ENCODE measurements at regions not wholly inside any gene's neighbourhood (a gene's known extent, or its start where the extent isn't known, plus 50 kb on each side); places are given as distances from the start of the nearest gene placed in this dataset.

GRCh38 chr2:173583196-173583595, 228.5 kb downstream of the CDCA7 start:
- H3K36me3 ChIP-seq (ENCODE audit: control insufficient read depth in 2 of 2, insufficient read depth in 2 of 2, low read length in 2 of 2), result no peaks in the 10 kb centered on the region
- no peak overlapping the region for H3K27ac ChIP-seq (ENCODE audit: low read depth in 2 of 2, low read length in 2 of 2)
- H3K9ac ChIP-seq (ENCODE audit: low read depth in 1 of 2, low read length in 2 of 2), result no peak overlapping the region
- H3K4me3 ChIP-seq (ENCODE audit: low read length in 2 of 2), result no peak overlapping the region
- H3K4me1 ChIP-seq (ENCODE audit: control insufficient read depth in 2 of 2, insufficient read depth in 2 of 2, low read length in 2 of 2), result no peaks in the 10 kb centered on the region
- no peaks in the 10 kb centered on the region for H3K9me3 ChIP-seq (ENCODE audit: control insufficient read depth in 2 of 2, low read length in 2 of 2)
- peaks cover 0 to 2% of the 10 kb centered on the region in 2 donors for H3K27me3 ChIP-seq (ENCODE audit: control insufficient read depth in 2 of 2, insufficient read depth in 2 of 2, low read length in 2 of 2)

- no peak overlapping the region for H3K4me3 ChIP-seq (ENCODE audit: low read length in 2 of 2)
- H3K27me3 ChIP-seq (ENCODE audit: control insufficient read depth in 2 of 2, insufficient read depth in 2 of 2, low read length in 2 of 2), result peaks cover 0 to 2% of the 10 kb centered on the region in 2 donors
Observed at GRCh38 chr2:173584000-173584399, 229.3 kb downstream of the CDCA7 start.

GRCh38 chr2:173584676-173585458, 230.2 kb downstream of the CDCA7 start:
- no peak overlapping the region for H3K27ac ChIP-seq (ENCODE audit: low read depth in 2 of 2, low read length in 2 of 2)
- H3K27me3 ChIP-seq (ENCODE audit: control insufficient read depth in 2 of 2, insufficient read depth in 2 of 2, low read length in 2 of 2), result peaks cover 0 to 2% of the 10 kb centered on the region in 2 donors
- no peaks in the 10 kb centered on the region for H3K36me3 ChIP-seq (ENCODE audit: control insufficient read depth in 2 of 2, insufficient read depth in 2 of 2, low read length in 2 of 2)
- no peaks in the 10 kb centered on the region for H3K9me3 ChIP-seq (ENCODE audit: control insufficient read depth in 2 of 2, low read length in 2 of 2)
- no peak overlapping the region for H3K9ac ChIP-seq (ENCODE audit: low read depth in 1 of 2, low read length in 2 of 2)
- no peaks in the 10 kb centered on the region for H3K4me1 ChIP-seq (ENCODE audit: control insufficient read depth in 2 of 2, insufficient read depth in 2 of 2, low read length in 2 of 2)
- H3K4me3 ChIP-seq (ENCODE audit: low read length in 2 of 2), result no peak overlapping the region

More at GRCh38 chr2:173584000-173584399, 229.3 kb downstream of the CDCA7 start:
- Histone ChIP-seq H3K27ac (ENCODE audit: low read depth in 2 of 2, low read length in 2 of 2) (no peak overlapping the region), H3K4me1 (ENCODE audit: control insufficient read depth in 2 of 2, insufficient read depth in 2 of 2, low read length in 2 of 2) (no peaks in the 10 kb centered on the region), H3K9ac (ENCODE audit: low read depth in 1 of 2, low read length in 2 of 2) (no peak overlapping the region), H3K9me3 (ENCODE audit: control insufficient read depth in 2 of 2, low read length in 2 of 2) (no peaks in the 10 kb centered on the region), H3K36me3 (ENCODE audit: control insufficient read depth in 2 of 2, insufficient read depth in 2 of 2, low read length in 2 of 2) (no peaks in the 10 kb centered on the region)

GRCh38 chr2:173588931-173589369, 234.3 kb downstream of the CDCA7 start:
- no peak overlapping the region for H3K27ac ChIP-seq (ENCODE audit: low read depth in 2 of 2, low read length in 2 of 2)
- no peaks in the 10 kb centered on the region for H3K27me3 ChIP-seq (ENCODE audit: control insufficient read depth in 2 of 2, insufficient read depth in 2 of 2, low read length in 2 of 2)
- H3K36me3 ChIP-seq (ENCODE audit: control insufficient read depth in 2 of 2, insufficient read depth in 2 of 2, low read length in 2 of 2), result no peaks in the 10 kb centered on the region
- no peaks in the 10 kb centered on the region for H3K4me1 ChIP-seq (ENCODE audit: control insufficient read depth in 2 of 2, insufficient read depth in 2 of 2, low read length in 2 of 2)
- H3K9ac ChIP-seq (ENCODE audit: low read depth in 1 of 2, low read length in 2 of 2), result no peak overlapping the region
- peaks cover 0 to 4% of the 10 kb centered on the region in 2 donors for H3K9me3 ChIP-seq (ENCODE audit: control insufficient read depth in 2 of 2, low read length in 2 of 2)
- no peak overlapping the region for H3K4me3 ChIP-seq (ENCODE audit: low read length in 2 of 2)

GRCh38 chr2:173589604-173590275, 235.1 kb downstream of the CDCA7 start:
- H3K9me3 ChIP-seq (ENCODE audit: control insufficient read depth in 2 of 2, low read length in 2 of 2), result peaks cover 0 to 4% of the 10 kb centered on the region in 2 donors
- no peaks in the 10 kb centered on the region for H3K27me3 ChIP-seq (ENCODE audit: control insufficient read depth in 2 of 2, insufficient read depth in 2 of 2, low read length in 2 of 2)
- no peak overlapping the region for H3K27ac ChIP-seq (ENCODE audit: low read depth in 2 of 2, low read length in 2 of 2)
- H3K4me1 ChIP-seq (ENCODE audit: control insufficient read depth in 2 of 2, insufficient read depth in 2 of 2, low read length in 2 of 2), result no peaks in the 10 kb centered on the region
- H3K4me3 ChIP-seq (ENCODE audit: low read length in 2 of 2), result no peak overlapping the region
- no peak overlapping the region for H3K9ac ChIP-seq (ENCODE audit: low read depth in 1 of 2, low read length in 2 of 2)
- no peaks in the 10 kb centered on the region for H3K36me3 ChIP-seq (ENCODE audit: control insufficient read depth in 2 of 2, insufficient read depth in 2 of 2, low read length in 2 of 2)

- no peaks in the 10 kb centered on the region for H3K4me1 ChIP-seq (ENCODE audit: control insufficient read depth in 2 of 2, insufficient read depth in 2 of 2, low read length in 2 of 2)
- no peak overlapping the region for H3K9ac ChIP-seq (ENCODE audit: low read depth in 1 of 2, low read length in 2 of 2)
- peaks cover 0 to 4% of the 10 kb centered on the region in 2 donors for H3K9me3 ChIP-seq (ENCODE audit: control insufficient read depth in 2 of 2, low read length in 2 of 2)
- no peak overlapping the region for H3K4me3 ChIP-seq (ENCODE audit: low read length in 2 of 2)
- H3K27me3 ChIP-seq (ENCODE audit: control insufficient read depth in 2 of 2, insufficient read depth in 2 of 2, low read length in 2 of 2), result no peaks in the 10 kb centered on the region
- H3K27ac ChIP-seq (ENCODE audit: low read depth in 2 of 2, low read length in 2 of 2), result no peak overlapping the region
- H3K36me3 ChIP-seq (ENCODE audit: control insufficient read depth in 2 of 2, insufficient read depth in 2 of 2, low read length in 2 of 2), result no peaks in the 10 kb centered on the region
Observed at GRCh38 chr2:173590276-173590861, 235.7 kb downstream of the CDCA7 start.

- Histone ChIP-seq H3K27me3 (ENCODE audit: control insufficient read depth in 2 of 2, insufficient read depth in 2 of 2, low read length in 2 of 2) (no peaks in the 10 kb centered on the region), H3K9me3 (ENCODE audit: control insufficient read depth in 2 of 2, low read length in 2 of 2) (peaks cover 0 to 4% of the 10 kb centered on the region in 2 donors), H3K27ac (ENCODE audit: low read depth in 2 of 2, low read length in 2 of 2) (no peak overlapping the region), H3K4me3 (ENCODE audit: low read length in 2 of 2) (no peak overlapping the region), H3K9ac (ENCODE audit: low read depth in 1 of 2, low read length in 2 of 2) (no peak overlapping the region), H3K36me3 (ENCODE audit: control insufficient read depth in 2 of 2, insufficient read depth in 2 of 2, low read length in 2 of 2) (no peaks in the 10 kb centered on the region), H3K4me1 (ENCODE audit: control insufficient read depth in 2 of 2, insufficient read depth in 2 of 2, low read length in 2 of 2) (no peaks in the 10 kb centered on the region)
Observed at GRCh38 chr2:173593109-173593508, 238.4 kb downstream of the CDCA7 start.

GRCh38 chr2:173596244-173596643, 241.6 kb downstream of the CDCA7 start:
- Histone ChIP-seq H3K27me3 (ENCODE audit: control insufficient read depth in 2 of 2, insufficient read depth in 2 of 2, low read length in 2 of 2) (no peaks in the 10 kb centered on the region), H3K9me3 (ENCODE audit: control insufficient read depth in 2 of 2, low read length in 2 of 2) (peaks cover 0 to 4% of the 10 kb centered on the region in 2 donors), H3K4me1 (ENCODE audit: control insufficient read depth in 2 of 2, insufficient read depth in 2 of 2, low read length in 2 of 2) (no peaks in the 10 kb centered on the region), H3K36me3 (ENCODE audit: control insufficient read depth in 2 of 2, insufficient read depth in 2 of 2, low read length in 2 of 2) (no peaks in the 10 kb centered on the region), H3K9ac (ENCODE audit: low read depth in 1 of 2, low read length in 2 of 2) (no peak overlapping the region), H3K27ac (ENCODE audit: low read depth in 2 of 2, low read length in 2 of 2) (no peak overlapping the region), H3K4me3 (ENCODE audit: low read length in 2 of 2) (no peak overlapping the region)

- Histone ChIP-seq H3K36me3 (ENCODE audit: control insufficient read depth in 2 of 2, insufficient read depth in 2 of 2, low read length in 2 of 2) (no peaks in the 10 kb centered on the region), H3K9me3 (ENCODE audit: control insufficient read depth in 2 of 2, low read length in 2 of 2) (no peaks in the 10 kb centered on the region), H3K4me1 (ENCODE audit: control insufficient read depth in 2 of 2, insufficient read depth in 2 of 2, low read length in 2 of 2) (no peaks in the 10 kb centered on the region), H3K4me3 (ENCODE audit: low read length in 2 of 2) (no peak overlapping the region), H3K27ac (ENCODE audit: low read depth in 2 of 2, low read length in 2 of 2) (no peak overlapping the region), H3K9ac (ENCODE audit: low read depth in 1 of 2, low read length in 2 of 2) (no peak overlapping the region), H3K27me3 (ENCODE audit: control insufficient read depth in 2 of 2, insufficient read depth in 2 of 2, low read length in 2 of 2) (no peaks in the 10 kb centered on the region)
Observed at GRCh38 chr2:173598525-173598924, 243.9 kb downstream of the CDCA7 start.

- H3K9me3 ChIP-seq (ENCODE audit: control insufficient read depth in 2 of 2, low read length in 2 of 2), result no peaks in the 10 kb centered on the region
- no peak overlapping the region for H3K4me3 ChIP-seq (ENCODE audit: low read length in 2 of 2)
- H3K27ac ChIP-seq (ENCODE audit: low read depth in 2 of 2, low read length in 2 of 2), result no peak overlapping the region
- H3K9ac ChIP-seq (ENCODE audit: low read depth in 1 of 2, low read length in 2 of 2), result no peak overlapping the region
- H3K4me1 ChIP-seq (ENCODE audit: control insufficient read depth in 2 of 2, insufficient read depth in 2 of 2, low read length in 2 of 2), result no peaks in the 10 kb centered on the region
- no peaks in the 10 kb centered on the region for H3K27me3 ChIP-seq (ENCODE audit: control insufficient read depth in 2 of 2, insufficient read depth in 2 of 2, low read length in 2 of 2)
- no peaks in the 10 kb centered on the region for H3K36me3 ChIP-seq (ENCODE audit: control insufficient read depth in 2 of 2, insufficient read depth in 2 of 2, low read length in 2 of 2)
Observed at GRCh38 chr2:173599821-173600359, 245.2 kb downstream of the CDCA7 start.

All from mucosa of rectum (tissue), 2 donors.